ENCODE measurements at regions not wholly inside any gene's neighbourhood (a gene's known extent, or its start where the extent isn't known, plus 50 kb on each side); places are given as distances from the start of the nearest gene placed in this dataset.

DNA sequence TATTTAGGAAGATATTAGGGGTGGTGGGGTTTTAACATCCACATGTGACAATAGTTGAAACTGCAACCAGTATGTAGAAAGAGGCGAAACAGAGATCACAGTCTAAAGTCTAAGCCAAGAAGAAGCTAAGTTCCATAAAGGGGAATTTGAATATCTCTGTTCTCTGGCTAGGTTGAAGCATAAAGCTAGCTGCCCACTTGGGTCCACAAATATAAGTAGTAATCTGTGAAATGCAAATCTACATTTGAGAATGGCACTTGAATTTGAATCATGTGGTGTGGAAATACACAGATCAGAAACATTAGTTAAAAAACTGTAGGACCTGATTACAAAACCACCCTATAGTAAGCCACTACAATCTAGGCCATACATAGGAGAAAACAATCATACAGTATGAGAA lies 602.1 kb downstream of the LMO4 start:
- Histone ChIP-seq H3F3A (ENCODE audit: insufficient read depth, low read length) (no peaks in the 10 kb centered on the region), H3K9ac (ENCODE audit: low read length) (no peak overlapping the region), H3K4me3 (ENCODE audit: low read depth, low read length, poor library complexity, severe bottlenecking) (no peak overlapping the region), H3K36me3 (ENCODE audit: insufficient read depth, low read length) (no peaks in the 10 kb centered on the region), H3K4me2 (ENCODE audit: low read length) (no peak overlapping the region), H3K27me3 (ENCODE audit: insufficient read depth, low read length) (no peaks in the 10 kb centered on the region), H4K20me1 (ENCODE audit: insufficient read depth, low read length) (no peaks in the 10 kb centered on the region), H2AFZ (ENCODE audit: low read length) (no peak overlapping the region), H3K9me2 (ENCODE audit: low read depth, low read length) (no peaks in the 10 kb centered on the region), H3K79me2 (ENCODE audit: insufficient read depth, low read length) (no peaks in the 10 kb centered on the region), H3K4me1 (ENCODE audit: insufficient read depth, low read length, severe bottlenecking) (no peaks in the 10 kb centered on the region), H3K9me3 (ENCODE audit: low read length) (peaks cover 5% of the 10 kb centered on the region), H3K27ac (ENCODE audit: low read depth, low read length, poor library complexity, severe bottlenecking) (no peak overlapping the region)
- TF ChIP-seq EZH2 (IDR thresholded peaks at IDR 0.05; ENCODE audit: borderline replicate concordance, low read length) = no peak
- no peak for TF ChIP-seq CTCF (IDR thresholded peaks at IDR 0.05; ENCODE audit: low read length)

GRCh38 chr1:87933171-87933570 lies 604.5 kb downstream of the LMO4 start:
- H3K4me1 ChIP-seq (ENCODE audit: insufficient read depth, low read length, severe bottlenecking) = no peaks in the 10 kb centered on the region
- no peaks in the 10 kb centered on the region for H3F3A ChIP-seq (ENCODE audit: insufficient read depth, low read length)
- H3K4me3 ChIP-seq (ENCODE audit: low read depth, low read length, poor library complexity, severe bottlenecking) = no peak overlapping the region
- H2AFZ ChIP-seq (ENCODE audit: low read length) = no peak overlapping the region
- H3K27me3 ChIP-seq (ENCODE audit: insufficient read depth, low read length) = no peaks in the 10 kb centered on the region
- no peak overlapping the region for H3K27ac ChIP-seq (ENCODE audit: low read depth, low read length, poor library complexity, severe bottlenecking)
- TF ChIP-seq EZH2 (IDR thresholded peaks at IDR 0.05; ENCODE audit: borderline replicate concordance, low read length) = no peak
- no peak for TF ChIP-seq CTCF (IDR thresholded peaks at IDR 0.05; ENCODE audit: low read length)
- no peaks in the 10 kb centered on the region for H3K79me2 ChIP-seq (ENCODE audit: insufficient read depth, low read length)
- H3K4me2 ChIP-seq (ENCODE audit: low read length) = no peak overlapping the region
- peaks cover 5% of the 10 kb centered on the region for H3K9me3 ChIP-seq (ENCODE audit: low read length)
- no peaks in the 10 kb centered on the region for H4K20me1 ChIP-seq (ENCODE audit: insufficient read depth, low read length)
- no peak overlapping the region for H3K9ac ChIP-seq (ENCODE audit: low read length)
- H3K9me2 ChIP-seq (ENCODE audit: low read depth, low read length) = no peaks in the 10 kb centered on the region
- no peaks in the 10 kb centered on the region for H3K36me3 ChIP-seq (ENCODE audit: insufficient read depth, low read length)

DNA sequence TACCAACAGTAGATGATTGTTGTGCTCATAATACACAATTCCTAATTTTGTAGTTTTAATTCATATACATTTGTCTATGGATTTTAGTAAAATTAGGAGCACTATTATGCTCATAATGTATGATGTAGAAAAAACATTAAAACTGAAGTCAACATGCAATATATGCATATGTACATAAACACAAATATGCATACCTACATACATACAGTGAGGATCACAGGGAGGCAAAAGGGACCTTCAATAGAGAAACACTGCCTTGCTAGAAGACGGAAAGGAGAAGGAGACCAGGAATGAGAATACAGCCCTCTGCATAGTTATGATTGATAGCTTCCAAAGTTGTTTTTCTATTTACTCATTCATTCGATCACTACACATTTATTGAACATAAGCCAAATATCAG lies 606.5 kb downstream of the LMO4 start:
- Histone ChIP-seq H3K27me3 (ENCODE audit: insufficient read depth, low read length) (no peaks in the 10 kb centered on the region), H3K79me2 (ENCODE audit: insufficient read depth, low read length) (no peaks in the 10 kb centered on the region), H2AFZ (ENCODE audit: low read length) (no peak overlapping the region), H3F3A (ENCODE audit: insufficient read depth, low read length) (no peaks in the 10 kb centered on the region), H3K4me2 (ENCODE audit: low read length) (no peak overlapping the region), H4K20me1 (ENCODE audit: insufficient read depth, low read length) (no peaks in the 10 kb centered on the region), H3K36me3 (ENCODE audit: insufficient read depth, low read length) (no peaks in the 10 kb centered on the region), H3K27ac (ENCODE audit: low read depth, low read length, poor library complexity, severe bottlenecking) (no peak overlapping the region), H3K4me3 (ENCODE audit: low read depth, low read length, poor library complexity, severe bottlenecking) (no peak overlapping the region), H3K9me2 (ENCODE audit: low read depth, low read length) (no peaks in the 10 kb centered on the region), H3K9me3 (ENCODE audit: low read length) (peaks cover 5% of the 10 kb centered on the region), H3K4me1 (ENCODE audit: insufficient read depth, low read length, severe bottlenecking) (no peaks in the 10 kb centered on the region), H3K9ac (ENCODE audit: low read length) (no peak overlapping the region)
- TF ChIP-seq CTCF (IDR thresholded peaks at IDR 0.05; ENCODE audit: low read length) = no peak
- TF ChIP-seq EZH2 (IDR thresholded peaks at IDR 0.05; ENCODE audit: borderline replicate concordance, low read length) = no peak

Measured in OCI-LY1 (cell line).